Inflammatory macrophage treated with lipopolysaccharide for 1 hour (primary cell): ENCODE measurements at regions not wholly inside any gene's neighbourhood (a gene's known extent, or its start where the extent isn't known, plus 50 kb on each side); places are given as distances from the start of the nearest gene placed in this dataset.

Experiments used
- DNase-seq, 2 donors: peaks; one replicate each; pipeline ENCODE4 v3.0.0-alpha.2; 2020 to 2022

GRCh38 chr20:57038608-57039440 lies 227.6 kb downstream of the BMP7 start:
- DNase-seq, result no peak

GRCh38 chr20:57040466-57040865 lies 226.0 kb downstream of the BMP7 start:
- no peak for DNase-seq

- DNase-seq, result no peak
These were observed 225.5 kb downstream of the BMP7 start for GRCh38 chr20:57040924-57041323.

- DNase-seq, result no peak
These were observed 223.3 kb downstream of the BMP7 start for GRCh38 chr20:57043091-57043490.

GRCh38 chr20:57043669-57044268 lies 222.7 kb downstream of the BMP7 start:
- no peak for DNase-seq

GRCh38 chr20:57047281-57048026 lies 219.0 kb downstream of the BMP7 start:
- DNase-seq, result no peak

GRCh38 chr20:57048027-57048869 lies 218.2 kb downstream of the BMP7 start:
- DNase-seq, result peak; percentile 3 to 30

- no peak for DNase-seq
These were observed 217.1 kb downstream of the BMP7 start for GRCh38 chr20:57049296-57049695.

GRCh38 chr20:57051096-57051495 lies 215.3 kb downstream of the BMP7 start:
- DNase-seq, result no peak

- DNase-seq, result no peak
These were observed 213.4 kb downstream of the BMP7 start for GRCh38 chr20:57053067-57053466.

GRCh38 chr20:57053793-57054552 lies 212.5 kb downstream of the BMP7 start:
- DNase-seq, result no peak

- no peak for DNase-seq
These were observed 211.1 kb downstream of the BMP7 start for GRCh38 chr20:57055345-57055744.

GRCh38 chr20:57056651-57057050 lies 209.8 kb downstream of the BMP7 start:
- no peak for DNase-seq

GRCh38 chr20:57059055-57059596 lies 207.3 kb downstream of the BMP7 start:
- no peak for DNase-seq

- no peak for DNase-seq
These were observed 205.9 kb downstream of the BMP7 start for GRCh38 chr20:57060407-57061050.

- no peak for DNase-seq
These were observed 205.2 kb downstream of the BMP7 start for GRCh38 chr20:57061051-57061900.

- DNase-seq, result no peak
These were observed 204.2 kb downstream of the BMP7 start for GRCh38 chr20:57062241-57062640.

GRCh38 chr20:57062696-57063270 lies 203.7 kb downstream of the BMP7 start:
- no peak for DNase-seq

- DNase-seq, result no peak
These were observed 201.6 kb downstream of the BMP7 start for GRCh38 chr20:57064836-57065235.

GRCh38 chr20:57065646-57066045 lies 200.8 kb downstream of the BMP7 start:
- DNase-seq, result no peak
